ENCODE measurements at regions not wholly inside any gene's neighbourhood (a gene's known extent, or its start where the extent isn't known, plus 50 kb on each side); places are given as distances from the start of the nearest gene placed in this dataset.

- intact Hi-C loops (cut with micrococcal nuclease), result no loop called here
- Histone ChIP-seq H3K4me2 (ENCODE audit: low read length) (no peak overlapping the region), H3K79me2 (ENCODE audit: insufficient read depth, low read length) (no peaks in the 10 kb centered on the region), H2AFZ (ENCODE audit: low read depth, low read length, poor library complexity, severe bottlenecking) (no peak overlapping the region), H4K20me1 (ENCODE audit: insufficient read depth) (no peaks in the 10 kb centered on the region), H3K9ac (ENCODE audit: low read length) (no peak overlapping the region), H3K9me2 (ENCODE audit: insufficient read depth) (no peaks in the 10 kb centered on the region), H3K4me1 (ENCODE audit: control insufficient read depth in 1 of 2, insufficient read depth in 2 of 2, low read length in 2 of 2) (no peaks in the 10 kb centered on the region), H3K36me3 (ENCODE audit: control insufficient read depth in 1 of 2, insufficient read depth in 2 of 2, low read length in 2 of 2) (no peaks in the 10 kb centered on the region), H3K27me3 (ENCODE audit: insufficient read depth, low read length) (no peaks in the 10 kb centered on the region), H3K4me3 (replicated peaks in 1 of 2; ENCODE audit: low read depth in 1 of 2, low read length in 2 of 2) (no peak overlapping the region), H3K9me3 (ENCODE audit: control insufficient read depth in 1 of 2, insufficient read depth in 1 of 2, low read depth in 1 of 2, low read length in 2 of 2) (peaks cover 0 to 10% of the 10 kb centered on the region in 2 experiments; a peak in 1 of 4 replicates), H3K27ac (ENCODE audit: low read depth, low read length) (no peak overlapping the region)
- TF ChIP-seq CEBPB (IDR thresholded peaks at IDR 0.05; ENCODE audit: low read depth), result no peak
- TF ChIP-seq JUND (IDR thresholded peaks at IDR 0.05), result no peak
- TF ChIP-seq EZH2phosphoT487 (IDR thresholded peaks at IDR 0.05; ENCODE audit: borderline replicate concordance), result no peak
- no TSS peak for BruUV-seq (replicated peaks)
- DNase-seq (ENCODE audit: low read depth, low spot score) (no peak), ATAC-seq (no peak)
- RAD21 ChIA-PET (ENCODE audit: low non-redundant PET in 1 of 2, low total read pairs in 2 of 2, uncharacterized antibody in 2 of 2, unreplicated experiment in 2 of 2), result no interaction called here
- POLR2A ChIA-PET, result no interaction called here
- CTCF ChIA-PET, result no interaction called here
Measured at GRCh38 chr9:17846948-17847655, 268.2 kb downstream of the SH3GL2 start.

- no peak overlapping the region for H3K4me2 ChIP-seq (ENCODE audit: low read length)
- ATAC-seq (no peak), DNase-seq (ENCODE audit: low read depth, low spot score) (no peak)
- H3K79me2 ChIP-seq (ENCODE audit: insufficient read depth, low read length), result no peaks in the 10 kb centered on the region
- H4K20me1 ChIP-seq (ENCODE audit: insufficient read depth), result no peaks in the 10 kb centered on the region
- no peaks in the 10 kb centered on the region for H3K27me3 ChIP-seq (ENCODE audit: insufficient read depth, low read length)
- intact Hi-C loops (cut with micrococcal nuclease), result no loop called here
- ChIA-PET CTCF (no interaction called here), POLR2A (no interaction called here), RAD21 (ENCODE audit: low non-redundant PET in 1 of 2, low total read pairs in 2 of 2, uncharacterized antibody in 2 of 2, unreplicated experiment in 2 of 2) (no interaction called here)
- TF ChIP-seq, protein P1, sequence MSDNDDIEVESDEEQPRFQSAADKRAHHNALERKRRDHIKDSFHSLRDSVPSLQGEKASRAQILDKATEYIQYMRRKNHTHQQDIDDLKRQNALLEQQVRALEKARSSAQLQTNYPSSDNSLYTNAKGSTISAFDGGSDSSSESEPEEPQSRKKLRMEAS (IDR thresholded peaks at IDR 0.05), result no peak
- TF ChIP-seq ZNF274 (IDR thresholded peaks at IDR 0.05; ENCODE audit: low read depth, low read length) (no peak), YY1 (IDR thresholded peaks at IDR 0.05; ENCODE audit: extremely low read depth, insufficient replicate concordance, low read depth, low read length) (no peak), FOSL1 (IDR thresholded peaks at IDR 0.05; ENCODE audit: low read depth) (no peak), EZH2phosphoT487 (IDR thresholded peaks at IDR 0.05; ENCODE audit: borderline replicate concordance) (no peak), SIN3A (IDR thresholded peaks at IDR 0.05; ENCODE audit: low read depth) (no peak), CBX3 (IDR thresholded peaks at IDR 0.05; ENCODE audit: low read depth) (no peak), SP1 (IDR thresholded peaks at IDR 0.05; ENCODE audit: low read depth) (no peak), EGR1 (IDR thresholded peaks at IDR 0.05; ENCODE audit: low read depth) (no peak), JUND (IDR thresholded peaks at IDR 0.05) (no peak)
- TF ChIP-seq, protein P2, sequence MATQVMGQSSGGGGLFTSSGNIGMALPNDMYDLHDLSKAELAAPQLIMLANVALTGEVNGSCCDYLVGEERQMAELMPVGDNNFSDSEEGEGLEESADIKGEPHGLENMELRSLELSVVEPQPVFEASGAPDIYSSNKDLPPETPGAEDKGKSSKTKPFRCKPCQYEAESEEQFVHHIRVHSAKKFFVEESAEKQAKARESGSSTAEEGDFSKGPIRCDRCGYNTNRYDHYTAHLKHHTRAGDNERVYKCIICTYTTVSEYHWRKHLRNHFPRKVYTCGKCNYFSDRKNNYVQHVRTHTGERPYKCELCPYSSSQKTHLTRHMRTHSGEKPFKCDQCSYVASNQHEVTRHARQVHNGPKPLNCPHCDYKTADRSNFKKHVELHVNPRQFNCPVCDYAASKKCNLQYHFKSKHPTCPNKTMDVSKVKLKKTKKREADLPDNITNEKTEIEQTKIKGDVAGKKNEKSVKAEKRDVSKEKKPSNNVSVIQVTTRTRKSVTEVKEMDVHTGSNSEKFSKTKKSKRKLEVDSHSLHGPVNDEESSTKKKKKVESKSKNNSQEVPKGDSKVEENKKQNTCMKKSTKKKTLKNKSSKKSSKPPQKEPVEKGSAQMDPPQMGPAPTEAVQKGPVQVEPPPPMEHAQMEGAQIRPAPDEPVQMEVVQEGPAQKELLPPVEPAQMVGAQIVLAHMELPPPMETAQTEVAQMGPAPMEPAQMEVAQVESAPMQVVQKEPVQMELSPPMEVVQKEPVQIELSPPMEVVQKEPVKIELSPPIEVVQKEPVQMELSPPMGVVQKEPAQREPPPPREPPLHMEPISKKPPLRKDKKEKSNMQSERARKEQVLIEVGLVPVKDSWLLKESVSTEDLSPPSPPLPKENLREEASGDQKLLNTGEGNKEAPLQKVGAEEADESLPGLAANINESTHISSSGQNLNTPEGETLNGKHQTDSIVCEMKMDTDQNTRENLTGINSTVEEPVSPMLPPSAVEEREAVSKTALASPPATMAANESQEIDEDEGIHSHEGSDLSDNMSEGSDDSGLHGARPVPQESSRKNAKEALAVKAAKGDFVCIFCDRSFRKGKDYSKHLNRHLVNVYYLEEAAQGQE (IDR thresholded peaks at IDR 0.05; ENCODE audit: low read depth), result no peak
- no peaks in the 10 kb centered on the region for H3K4me1 ChIP-seq (ENCODE audit: control insufficient read depth in 1 of 2, insufficient read depth in 2 of 2, low read length in 2 of 2)
- no peak overlapping the region for H3K4me3 ChIP-seq (replicated peaks in 1 of 2; ENCODE audit: low read depth in 1 of 2, low read length in 2 of 2)
- H3K36me3 ChIP-seq (ENCODE audit: control insufficient read depth in 1 of 2, insufficient read depth in 2 of 2, low read length in 2 of 2), result no peaks in the 10 kb centered on the region
- no peaks in the 10 kb centered on the region for H3K9me2 ChIP-seq (ENCODE audit: insufficient read depth)
- no TSS peak for BruUV-seq (replicated peaks)
- H3K9me3 ChIP-seq (ENCODE audit: control insufficient read depth in 1 of 2, insufficient read depth in 1 of 2, low read depth in 1 of 2, low read length in 2 of 2), result peaks cover 0 to 10% of the 10 kb centered on the region in 2 experiments; a peak in 1 of 4 replicates
- no peak overlapping the region for H3K9ac ChIP-seq (ENCODE audit: low read length)
- H3K27ac ChIP-seq (ENCODE audit: low read depth, low read length), result no peak overlapping the region
- H2AFZ ChIP-seq (ENCODE audit: low read depth, low read length, poor library complexity, severe bottlenecking), result no peak overlapping the region
Measured at GRCh38 chr9:17847908-17848307, 269.0 kb downstream of the SH3GL2 start.
